NT2/D1 (cell line): ENCODE measurements at regions not wholly inside any gene's neighbourhood (a gene's known extent, or its start where the extent isn't known, plus 50 kb on each side); places are given as distances from the start of the nearest gene placed in this dataset.
"Not testable (repeated sequence)": the region's sequence is repeated elsewhere in the genome, so short reads cannot be mapped to it uniquely, and the experiment has no call there.

Experiments
- SUZ12 ChIP-seq: IDR thresholded peaks from 2 replicates; pipeline ENCODE4 v1.6.1; 2011; ENCODE audit not compliant: insufficient read length, insufficient read depth; ENCODE audit errors: extremely low read depth
- YY1 ChIP-seq: IDR thresholded peaks from 2 replicates; pipeline ENCODE4 v1.6.1; 2011; ENCODE audit not compliant: insufficient read length, insufficient read depth

- TF ChIP-seq YY1, SUZ12: not testable (repeated sequence)
Observed at GRCh38 chr21:5231261-5231660, 5290.1 kb upstream of the TPTE start.
